ENCODE measurements at regions not wholly inside any gene's neighbourhood (a gene's known extent, or its start where the extent isn't known, plus 50 kb on each side); places are given as distances from the start of the nearest gene placed in this dataset.
"Not testable (repeated sequence)": the region's sequence is repeated elsewhere in the genome, so short reads cannot be mapped to it uniquely, and the experiment has no call there.

- not testable (repeated sequence) for TF ChIP-seq EZH2phosphoT487 (IDR thresholded peaks at IDR 0.05; ENCODE audit: borderline replicate concordance, low read length); CTCF (IDR thresholded peaks at IDR 0.05; ENCODE audit: low read depth, low read length, poor library complexity, severe bottlenecking)
These were observed 4497.2 kb upstream of the OR11H1 start for GRCh38 chr22:11030571-11031410.
